ENCODE measurements at regions not wholly inside any gene's neighbourhood (a gene's known extent, or its start where the extent isn't known, plus 50 kb on each side); places are given as distances from the start of the nearest gene placed in this dataset.

DNA sequence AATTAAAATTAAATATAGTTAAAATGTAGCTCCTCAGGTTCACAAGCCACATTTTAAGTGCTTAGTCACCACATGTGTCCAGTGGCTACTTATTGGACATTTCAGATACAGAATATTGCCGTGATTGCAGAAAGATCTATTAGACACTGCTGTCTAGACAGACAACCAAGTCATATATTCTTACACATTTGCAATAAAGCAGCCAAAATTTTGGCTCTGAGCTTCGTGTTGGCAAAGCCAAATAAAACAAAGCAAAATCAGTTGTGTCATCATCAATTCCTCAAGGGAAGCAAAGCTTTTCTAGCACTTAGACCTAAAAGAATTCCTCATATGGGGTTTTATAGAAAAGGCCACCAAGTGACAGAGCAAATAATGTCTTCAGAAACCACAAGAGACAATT is 193.1 kb upstream of the LPP start:
- H3K4me3 ChIP-seq (replicated peaks; ENCODE audit: low read depth, low read length), result no peak overlapping the region
- TF ChIP-seq, protein P1, sequence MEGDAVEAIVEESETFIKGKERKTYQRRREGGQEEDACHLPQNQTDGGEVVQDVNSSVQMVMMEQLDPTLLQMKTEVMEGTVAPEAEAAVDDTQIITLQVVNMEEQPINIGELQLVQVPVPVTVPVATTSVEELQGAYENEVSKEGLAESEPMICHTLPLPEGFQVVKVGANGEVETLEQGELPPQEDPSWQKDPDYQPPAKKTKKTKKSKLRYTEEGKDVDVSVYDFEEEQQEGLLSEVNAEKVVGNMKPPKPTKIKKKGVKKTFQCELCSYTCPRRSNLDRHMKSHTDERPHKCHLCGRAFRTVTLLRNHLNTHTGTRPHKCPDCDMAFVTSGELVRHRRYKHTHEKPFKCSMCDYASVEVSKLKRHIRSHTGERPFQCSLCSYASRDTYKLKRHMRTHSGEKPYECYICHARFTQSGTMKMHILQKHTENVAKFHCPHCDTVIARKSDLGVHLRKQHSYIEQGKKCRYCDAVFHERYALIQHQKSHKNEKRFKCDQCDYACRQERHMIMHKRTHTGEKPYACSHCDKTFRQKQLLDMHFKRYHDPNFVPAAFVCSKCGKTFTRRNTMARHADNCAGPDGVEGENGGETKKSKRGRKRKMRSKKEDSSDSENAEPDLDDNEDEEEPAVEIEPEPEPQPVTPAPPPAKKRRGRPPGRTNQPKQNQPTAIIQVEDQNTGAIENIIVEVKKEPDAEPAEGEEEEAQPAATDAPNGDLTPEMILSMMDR (IDR thresholded peaks at IDR 0.05; ENCODE audit: low read depth, low read length, missing control alignments), result no peak
- DNase-seq (ENCODE audit: extremely low read depth, low read depth), result no peak

DNA sequence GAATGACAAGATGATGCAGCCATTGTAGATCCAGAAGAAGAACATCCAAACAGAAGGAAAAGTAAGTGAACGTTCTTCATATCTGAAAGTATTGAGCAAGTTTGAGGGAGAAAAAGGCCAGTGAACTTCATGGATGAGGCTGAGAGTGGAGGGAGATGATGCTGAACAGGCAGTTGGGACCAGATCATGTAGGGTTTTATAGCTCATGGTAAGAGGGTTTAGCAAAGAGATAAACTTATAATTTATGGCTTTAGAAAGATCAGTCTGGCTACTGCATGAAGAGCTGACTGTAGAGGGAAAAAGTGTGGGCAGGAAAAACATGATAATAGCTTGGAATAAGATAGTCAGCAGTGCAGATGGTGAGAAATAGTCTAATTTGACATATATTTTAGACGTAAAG is 192.6 kb upstream of the LPP start:
- DNase-seq (ENCODE audit: extremely low read depth, low read depth), result no peak

DNA sequence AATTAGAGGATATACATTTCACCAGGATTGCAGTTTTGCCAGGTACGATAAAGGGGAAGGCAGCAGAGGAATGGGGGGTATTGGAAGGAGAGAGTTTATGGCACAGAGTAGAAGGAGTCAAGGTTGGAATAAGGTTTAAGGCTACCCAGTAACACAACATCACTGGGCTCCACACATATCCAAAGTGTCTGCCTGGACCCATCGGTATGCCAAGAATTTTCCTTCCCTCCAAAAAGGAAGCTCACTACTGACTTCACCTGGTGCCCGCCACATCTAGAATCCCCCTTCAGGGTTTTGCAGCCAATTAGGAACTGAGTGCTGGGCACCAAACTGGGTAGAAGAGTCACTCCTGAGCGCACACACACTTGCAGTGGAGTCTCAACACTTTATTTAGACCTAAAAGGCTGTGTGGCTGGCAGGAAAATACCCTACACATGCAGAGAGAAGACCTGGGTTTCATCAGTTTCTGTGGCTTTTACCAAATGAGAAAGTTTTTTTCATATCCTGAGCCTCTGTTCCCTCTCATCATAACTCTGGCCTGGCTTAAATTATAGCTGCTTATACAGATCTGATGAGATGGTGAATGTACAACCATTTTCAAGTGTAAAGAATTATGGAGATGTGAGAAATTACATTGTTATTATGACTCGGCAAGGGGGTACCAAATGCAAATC is 190.8 kb upstream of the LPP start:
- no peak for DNase-seq (ENCODE audit: extremely low read depth, low read depth)
- TF ChIP-seq, protein P1 (IDR thresholded peaks at IDR 0.05; ENCODE audit: low read depth, low read length, missing control alignments), result no peak

More for the DNA sequence above, 192.6 kb upstream of the LPP start:
- TF ChIP-seq, protein P1 (IDR thresholded peaks at IDR 0.05; ENCODE audit: low read depth, low read length, missing control alignments), result no peak
- H3K4me3 ChIP-seq (replicated peaks; ENCODE audit: low read depth, low read length), result no peak overlapping the region

DNA sequence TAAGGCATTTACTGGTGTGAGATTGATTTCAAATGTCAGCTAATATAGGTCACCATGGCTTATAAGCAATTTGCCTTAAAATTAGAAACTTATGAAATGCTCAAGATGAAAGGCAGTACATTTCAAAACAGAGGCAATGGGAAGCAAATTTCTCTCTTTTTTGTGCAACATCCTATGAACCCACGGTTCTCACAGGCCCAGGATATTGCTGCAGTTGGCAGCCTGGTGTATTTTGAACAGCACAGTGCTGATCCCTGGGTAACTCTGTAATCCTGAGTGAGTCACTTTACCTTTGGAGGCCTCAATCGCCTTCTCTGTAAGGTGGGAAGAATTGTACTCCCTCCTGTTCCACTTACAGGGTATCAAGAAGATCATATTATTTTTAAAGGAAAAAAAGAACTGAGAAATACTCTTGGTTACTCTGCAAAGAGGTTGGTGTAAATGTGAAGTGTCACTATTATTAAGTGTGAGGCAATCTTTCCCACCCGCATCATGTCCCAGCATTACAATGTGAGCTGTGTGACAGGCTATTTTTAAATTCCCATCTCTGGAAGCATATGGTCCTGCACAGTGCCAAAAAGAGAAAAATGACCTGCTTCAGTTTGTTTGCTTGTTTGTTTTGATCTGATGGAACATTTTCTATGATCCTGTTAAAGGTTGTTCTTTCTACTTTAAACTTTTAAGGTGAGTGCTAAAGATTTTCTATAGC is 190.1 kb upstream of the LPP start:
- no peak overlapping the region for H3K4me3 ChIP-seq (replicated peaks; ENCODE audit: low read depth, low read length)
- TF ChIP-seq, protein P1 (IDR thresholded peaks at IDR 0.05; ENCODE audit: low read depth, low read length, missing control alignments), result no peak
- DNase-seq (ENCODE audit: extremely low read depth, low read depth), result no peak

More for the DNA sequence above, 190.8 kb upstream of the LPP start:
- H3K4me3 ChIP-seq (replicated peaks; ENCODE audit: low read depth, low read length), result no peak overlapping the region

DNA sequence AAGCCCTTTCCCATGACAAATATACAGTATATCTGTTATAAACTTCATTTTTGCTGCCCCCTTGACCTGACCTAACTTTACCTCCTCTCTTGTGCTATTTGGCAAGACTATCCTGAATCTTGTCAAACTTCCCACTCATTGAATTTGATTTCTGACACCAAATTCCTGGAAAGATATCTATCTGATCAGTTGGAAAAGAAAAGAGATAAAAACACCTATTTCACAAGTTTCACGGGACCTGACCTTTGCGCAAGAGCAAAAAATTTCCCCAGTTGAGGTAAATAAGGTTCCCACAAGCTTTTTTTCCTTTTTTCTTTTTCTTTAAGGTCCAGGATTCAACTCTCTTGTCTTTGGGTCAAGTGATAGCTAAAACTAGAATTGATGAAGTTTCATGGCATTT is 189.2 kb upstream of the LPP start:
- H3K4me3 ChIP-seq (replicated peaks; ENCODE audit: low read depth, low read length), result no peak overlapping the region
- DNase-seq (ENCODE audit: extremely low read depth, low read depth), result no peak
- TF ChIP-seq, protein P1 (IDR thresholded peaks at IDR 0.05; ENCODE audit: low read depth, low read length, missing control alignments), result no peak

DNA sequence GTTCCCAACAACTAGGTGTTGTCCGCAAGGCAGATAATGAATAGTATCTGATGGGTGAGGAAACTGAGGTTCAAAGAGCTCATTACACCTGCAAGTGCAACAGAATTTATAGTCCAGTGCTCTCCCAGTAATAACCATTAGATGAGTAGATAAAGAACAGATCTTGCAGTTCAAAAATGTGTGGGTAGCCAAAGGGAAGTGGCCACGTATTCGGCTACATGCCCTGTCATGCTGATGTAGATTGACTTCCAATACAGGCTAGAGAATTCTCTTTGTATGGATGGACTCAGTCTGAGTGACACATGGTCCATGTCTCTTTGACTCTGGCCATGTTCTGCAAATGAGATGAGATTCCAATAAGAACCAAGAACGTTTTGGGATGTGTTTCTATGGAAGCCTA is 187.9 kb upstream of the LPP start:
- TF ChIP-seq, protein P1 (IDR thresholded peaks at IDR 0.05; ENCODE audit: low read depth, low read length, missing control alignments), result no peak
- no peak for DNase-seq (ENCODE audit: extremely low read depth, low read depth)
- H3K4me3 ChIP-seq (replicated peaks; ENCODE audit: low read depth, low read length), result no peak overlapping the region
